Activated naive CD8-positive, alpha-beta T cell treated with anti-CD3 and anti-CD28 coated beads, Interleukin-2, amount 50 U/mL, for 24 hours (primary cell): ENCODE measurements at regions not wholly inside any gene's neighbourhood (a gene's known extent, or its start where the extent isn't known, plus 50 kb on each side); places are given as distances from the start of the nearest gene placed in this dataset.

ENCODE experiments used
- ATAC-seq: fragments of 150-1000 bp; cut with Tn5 transposase; one replicate; pipeline ENCODE4 v1.10.0; 2021
- DNase-seq: peaks from one replicate; pipeline ENCODE4 v3.0.0; 2021
- H3K27ac Mint-ChIP-seq: one replicate; pipeline ENCODE4 v1.8.0; 2021; ENCODE audit warnings: mild to moderate bottlenecking, mixed read lengths
- H3K27me3 Mint-ChIP-seq: one replicate; pipeline ENCODE4 v1.8.0; 2021; ENCODE audit warnings: mixed read lengths
- H3K36me3 Mint-ChIP-seq: one replicate; pipeline ENCODE4 v1.8.0; 2021; ENCODE audit warnings: low read depth, mixed read lengths
- H3K4me1 Mint-ChIP-seq: one replicate; pipeline ENCODE4 v1.8.0; 2021; ENCODE audit warnings: mixed read lengths
- H3K4me3 Mint-ChIP-seq: one replicate; pipeline ENCODE4 v1.8.0; 2021; ENCODE audit warnings: mild to moderate bottlenecking, moderate library complexity, mixed read lengths
- H3K9me3 Mint-ChIP-seq: one replicate; pipeline ENCODE4 v1.8.0; 2021; ENCODE audit warnings: mixed read lengths

GRCh38 chr14:99006276-99006675, 265.7 kb downstream of the BCL11B start:
- Mint-ChIP-seq H3K27me3 (no peaks in the 10 kb centered on the region), H3K9me3 (peaks cover 6% of the 10 kb centered on the region), H3K36me3 (no peaks in the 10 kb centered on the region), H3K27ac (no peak overlapping the region), H3K4me1 (peaks cover 6% of the 10 kb centered on the region), H3K4me3 (no peak overlapping the region)
- no peak for DNase-seq
- ATAC-seq: no peak

- Mint-ChIP-seq H3K9me3 (peaks cover 6% of the 10 kb centered on the region), H3K4me1 (peaks cover 6% of the 10 kb centered on the region), H3K36me3 (no peaks in the 10 kb centered on the region), H3K27ac (no peak overlapping the region), H3K27me3 (no peaks in the 10 kb centered on the region), H3K4me3 (no peak overlapping the region)
- ATAC-seq (no peak), DNase-seq (no peak)
Measured at GRCh38 chr14:99007795-99008194, 264.2 kb downstream of the BCL11B start.

- ATAC-seq (no peak), DNase-seq (no peak)
- H3K27ac Mint-ChIP-seq: no peak overlapping the region
- no peak overlapping the region for H3K4me3 Mint-ChIP-seq
- peaks cover 6% of the 10 kb centered on the region for H3K9me3 Mint-ChIP-seq
- no peaks in the 10 kb centered on the region for H3K36me3 Mint-ChIP-seq
- peaks cover 6% of the 10 kb centered on the region for H3K4me1 Mint-ChIP-seq
- no peaks in the 10 kb centered on the region for H3K27me3 Mint-ChIP-seq
Measured at GRCh38 chr14:99009871-99010270, 262.1 kb downstream of the BCL11B start.

- DNase-seq (no peak), ATAC-seq (no peak)
- Mint-ChIP-seq H3K4me1 (peaks cover 6% of the 10 kb centered on the region), H3K9me3 (peaks cover 6% of the 10 kb centered on the region), H3K27ac (no peak overlapping the region), H3K27me3 (no peaks in the 10 kb centered on the region), H3K4me3 (no peak overlapping the region), H3K36me3 (no peaks in the 10 kb centered on the region)
Measured at GRCh38 chr14:99011385-99011784, 260.6 kb downstream of the BCL11B start.

- H3K4me3 Mint-ChIP-seq: no peak overlapping the region
- H3K4me1 Mint-ChIP-seq: peaks cover 6% of the 10 kb centered on the region
- H3K27ac Mint-ChIP-seq: no peak overlapping the region
- H3K9me3 Mint-ChIP-seq: peaks cover 6% of the 10 kb centered on the region
- ATAC-seq (no peak), DNase-seq (no peak)
- no peaks in the 10 kb centered on the region for H3K27me3 Mint-ChIP-seq
- H3K36me3 Mint-ChIP-seq: no peaks in the 10 kb centered on the region
Measured at GRCh38 chr14:99012703-99013102, 259.3 kb downstream of the BCL11B start.

GRCh38 chr14:99015833-99016232, 256.2 kb downstream of the BCL11B start:
- ATAC-seq (no peak), DNase-seq (no peak)
- no peak overlapping the region for H3K4me3 Mint-ChIP-seq
- no peaks in the 10 kb centered on the region for H3K9me3 Mint-ChIP-seq
- H3K27ac Mint-ChIP-seq: no peak overlapping the region
- peaks cover 2% of the 10 kb centered on the region for H3K4me1 Mint-ChIP-seq
- no peaks in the 10 kb centered on the region for H3K36me3 Mint-ChIP-seq
- no peaks in the 10 kb centered on the region for H3K27me3 Mint-ChIP-seq

- H3K4me1 Mint-ChIP-seq: peaks cover 19% of the 10 kb centered on the region
- ATAC-seq (no peak), DNase-seq (no peak)
- no peaks in the 10 kb centered on the region for H3K9me3 Mint-ChIP-seq
- no peak overlapping the region for H3K4me3 Mint-ChIP-seq
- H3K27me3 Mint-ChIP-seq: no peaks in the 10 kb centered on the region
- H3K36me3 Mint-ChIP-seq: no peaks in the 10 kb centered on the region
- no peak overlapping the region for H3K27ac Mint-ChIP-seq
Measured at GRCh38 chr14:99023371-99023770, 248.6 kb downstream of the BCL11B start.

- H3K27me3 Mint-ChIP-seq: no peaks in the 10 kb centered on the region
- no peaks in the 10 kb centered on the region for H3K36me3 Mint-ChIP-seq
- DNase-seq (no peak), ATAC-seq (no peak)
- peaks cover 19% of the 10 kb centered on the region for H3K4me1 Mint-ChIP-seq
- H3K27ac Mint-ChIP-seq: no peak overlapping the region
- no peak overlapping the region for H3K4me3 Mint-ChIP-seq
- H3K9me3 Mint-ChIP-seq: no peaks in the 10 kb centered on the region
Measured at GRCh38 chr14:99024926-99025325, 247.1 kb downstream of the BCL11B start.

- Mint-ChIP-seq H3K4me3 (no peak overlapping the region), H3K9me3 (no peaks in the 10 kb centered on the region), H3K4me1 (peaks cover 19% of the 10 kb centered on the region), H3K27ac (no peak overlapping the region), H3K27me3 (no peaks in the 10 kb centered on the region), H3K36me3 (no peaks in the 10 kb centered on the region)
- ATAC-seq: no peak
- no peak for DNase-seq
Measured at GRCh38 chr14:99025418-99025817, 246.6 kb downstream of the BCL11B start.

GRCh38 chr14:99026471-99026870, 245.5 kb downstream of the BCL11B start:
- Mint-ChIP-seq H3K27me3 (no peaks in the 10 kb centered on the region), H3K4me3 (no peak overlapping the region), H3K27ac (peak overlapping the region; percentile 45), H3K36me3 (no peaks in the 10 kb centered on the region), H3K9me3 (no peaks in the 10 kb centered on the region), H3K4me1 (peaks cover 15% of the 10 kb centered on the region)
- DNase-seq (peak; percentile 16), ATAC-seq (no peak)

- no peak for ATAC-seq
- no peak overlapping the region for H3K4me3 Mint-ChIP-seq
- DNase-seq: no peak
Measured at GRCh38 chr14:99028041-99028440, 244.0 kb downstream of the BCL11B start.

GRCh38 chr14:99028521-99028920, 243.5 kb downstream of the BCL11B start:
- DNase-seq: no peak
- no peak for ATAC-seq
- no peak overlapping the region for H3K27ac Mint-ChIP-seq
- no peak overlapping the region for H3K4me3 Mint-ChIP-seq
- H3K36me3 Mint-ChIP-seq: no peaks in the 10 kb centered on the region
- peaks cover 5% of the 10 kb centered on the region for H3K4me1 Mint-ChIP-seq
- H3K9me3 Mint-ChIP-seq: peaks cover 6% of the 10 kb centered on the region
- H3K27me3 Mint-ChIP-seq: no peaks in the 10 kb centered on the region

More at GRCh38 chr14:99028041-99028440, 244.0 kb downstream of the BCL11B start:
- no peak overlapping the region for H3K27ac Mint-ChIP-seq
- H3K27me3 Mint-ChIP-seq: no peaks in the 10 kb centered on the region
- peaks cover 6% of the 10 kb centered on the region for H3K9me3 Mint-ChIP-seq
- H3K4me1 Mint-ChIP-seq: peaks cover 5% of the 10 kb centered on the region
- H3K36me3 Mint-ChIP-seq: no peaks in the 10 kb centered on the region

- Mint-ChIP-seq H3K27ac (no peak overlapping the region), H3K4me1 (peaks cover 5% of the 10 kb centered on the region), H3K9me3 (peaks cover 6% of the 10 kb centered on the region), H3K4me3 (no peak overlapping the region), H3K27me3 (no peaks in the 10 kb centered on the region), H3K36me3 (no peaks in the 10 kb centered on the region)
- DNase-seq (no peak), ATAC-seq (no peak)
Measured at GRCh38 chr14:99029145-99029915, 242.7 kb downstream of the BCL11B start.

GRCh38 chr14:99029916-99030305, 242.1 kb downstream of the BCL11B start:
- Mint-ChIP-seq H3K36me3 (no peaks in the 10 kb centered on the region), H3K4me1 (peaks cover 5% of the 10 kb centered on the region), H3K27me3 (no peaks in the 10 kb centered on the region), H3K9me3 (peaks cover 6% of the 10 kb centered on the region), H3K27ac (no peak overlapping the region), H3K4me3 (no peak overlapping the region)
- DNase-seq (no peak), ATAC-seq (no peak)

GRCh38 chr14:99030454-99030853, 241.5 kb downstream of the BCL11B start:
- H3K27ac Mint-ChIP-seq: no peak overlapping the region
- H3K27me3 Mint-ChIP-seq: no peaks in the 10 kb centered on the region
- peaks cover 5% of the 10 kb centered on the region for H3K4me1 Mint-ChIP-seq
- no peaks in the 10 kb centered on the region for H3K36me3 Mint-ChIP-seq
- no peak overlapping the region for H3K4me3 Mint-ChIP-seq
- ATAC-seq: no peak
- peaks cover 6% of the 10 kb centered on the region for H3K9me3 Mint-ChIP-seq
- no peak for DNase-seq

GRCh38 chr14:99032759-99033158, 239.2 kb downstream of the BCL11B start:
- Mint-ChIP-seq H3K27ac (no peak overlapping the region), H3K9me3 (peaks cover 6% of the 10 kb centered on the region), H3K4me1 (no peaks in the 10 kb centered on the region), H3K4me3 (no peak overlapping the region), H3K36me3 (no peaks in the 10 kb centered on the region), H3K27me3 (no peaks in the 10 kb centered on the region)
- DNase-seq (no peak), ATAC-seq (no peak)
